Keratinocyte (primary cell): ENCODE measurements at regions not wholly inside any gene's neighbourhood (a gene's known extent, or its start where the extent isn't known, plus 50 kb on each side); places are given as distances from the start of the nearest gene placed in this dataset.

Experiments
- EZH2 ChIP-seq: IDR thresholded peaks from one replicate; pipeline ENCODE4 v1.6.1; 2012; ENCODE audit warnings: inconsistent platforms, mild to moderate bottlenecking, low read length, moderate library complexity
- TF ChIP-seq, protein P1 (sequence below), 3 experiments: IDR thresholded peaks in 1 of 3; conservative IDR thresholded peaks in 1 of 3; optimal IDR thresholded peaks in 1 of 3; 2 replicates in 2 of 3; 3 replicates in 1 of 3; pipeline versions ENCODE3 to v1.5.1; 2011; ENCODE audit warnings: low read length in 3 of 3, mild to moderate bottlenecking in 3 of 3, moderate library complexity in 2 of 3, control low read depth in 1 of 3, inconsistent platforms in 1 of 3; ENCODE audit not compliant: insufficient read depth in 2 of 3; ENCODE audit errors: extremely low read depth in 1 of 3

GRCh38 chr16:82236415-82236814, 66.4 kb upstream of the MPHOSPH6 start:
- no peak for TF ChIP-seq EZH2
- TF ChIP-seq, protein P1, sequence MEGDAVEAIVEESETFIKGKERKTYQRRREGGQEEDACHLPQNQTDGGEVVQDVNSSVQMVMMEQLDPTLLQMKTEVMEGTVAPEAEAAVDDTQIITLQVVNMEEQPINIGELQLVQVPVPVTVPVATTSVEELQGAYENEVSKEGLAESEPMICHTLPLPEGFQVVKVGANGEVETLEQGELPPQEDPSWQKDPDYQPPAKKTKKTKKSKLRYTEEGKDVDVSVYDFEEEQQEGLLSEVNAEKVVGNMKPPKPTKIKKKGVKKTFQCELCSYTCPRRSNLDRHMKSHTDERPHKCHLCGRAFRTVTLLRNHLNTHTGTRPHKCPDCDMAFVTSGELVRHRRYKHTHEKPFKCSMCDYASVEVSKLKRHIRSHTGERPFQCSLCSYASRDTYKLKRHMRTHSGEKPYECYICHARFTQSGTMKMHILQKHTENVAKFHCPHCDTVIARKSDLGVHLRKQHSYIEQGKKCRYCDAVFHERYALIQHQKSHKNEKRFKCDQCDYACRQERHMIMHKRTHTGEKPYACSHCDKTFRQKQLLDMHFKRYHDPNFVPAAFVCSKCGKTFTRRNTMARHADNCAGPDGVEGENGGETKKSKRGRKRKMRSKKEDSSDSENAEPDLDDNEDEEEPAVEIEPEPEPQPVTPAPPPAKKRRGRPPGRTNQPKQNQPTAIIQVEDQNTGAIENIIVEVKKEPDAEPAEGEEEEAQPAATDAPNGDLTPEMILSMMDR (optimal IDR thresholded peaks at IDR 0.05 in 1 of 3, IDR thresholded peaks at IDR 0.05 in 1 of 3, conservative IDR thresholded peaks at IDR 0.05 in 1 of 3; ENCODE audit: extremely low read depth in 1 of 3, insufficient read depth in 2 of 3, low read length in 3 of 3): no peak
